ENCODE measurements at regions not wholly inside any gene's neighbourhood (a gene's known extent, or its start where the extent isn't known, plus 50 kb on each side); places are given as distances from the start of the nearest gene placed in this dataset.

GRCh38 chr4:116489739-116490138 lies 595.6 kb downstream of the TRAM1L1 start:
- TF ChIP-seq FOXP2 (optimal IDR thresholded peaks at IDR 0.05; ENCODE audit: borderline replicate concordance, extremely low read depth, extremely low read length, insufficient read depth) (no peak), REST (IDR thresholded peaks at IDR 0.05; ENCODE audit: insufficient read depth in 1 of 2, low read depth in 2 of 2, low read length in 2 of 2) (no peak), TAF1 (IDR thresholded peaks at IDR 0.05; ENCODE audit: borderline replicate concordance, insufficient read depth, low read length) (no peak), POLR2AphosphoS5 (IDR thresholded peaks at IDR 0.05; ENCODE audit: low read depth, low read length) (no peak), SIN3A (IDR thresholded peaks at IDR 0.05; ENCODE audit: borderline replicate concordance, insufficient read depth, low read length) (no peak)

- TF ChIP-seq SIN3A (IDR thresholded peaks at IDR 0.05; ENCODE audit: borderline replicate concordance, insufficient read depth, low read length) (no peak), FOXP2 (optimal IDR thresholded peaks at IDR 0.05; ENCODE audit: borderline replicate concordance, extremely low read depth, extremely low read length, insufficient read depth) (no peak), REST (IDR thresholded peaks at IDR 0.05; ENCODE audit: insufficient read depth in 1 of 2, low read depth in 2 of 2, low read length in 2 of 2) (no peak), POLR2AphosphoS5 (IDR thresholded peaks at IDR 0.05; ENCODE audit: low read depth, low read length) (no peak), TAF1 (IDR thresholded peaks at IDR 0.05; ENCODE audit: borderline replicate concordance, insufficient read depth, low read length) (no peak)
These were observed 599.0 kb downstream of the TRAM1L1 start for GRCh38 chr4:116486401-116486800.

- TF ChIP-seq REST (IDR thresholded peaks at IDR 0.05; ENCODE audit: insufficient read depth in 1 of 2, low read depth in 2 of 2, low read length in 2 of 2): no peak
- no peak for TF ChIP-seq SIN3A (IDR thresholded peaks at IDR 0.05; ENCODE audit: borderline replicate concordance, insufficient read depth, low read length)
- TF ChIP-seq FOXP2 (optimal IDR thresholded peaks at IDR 0.05; ENCODE audit: borderline replicate concordance, extremely low read depth, extremely low read length, insufficient read depth): no peak
- no peak for TF ChIP-seq TAF1 (IDR thresholded peaks at IDR 0.05; ENCODE audit: borderline replicate concordance, insufficient read depth, low read length)
- no peak for TF ChIP-seq POLR2AphosphoS5 (IDR thresholded peaks at IDR 0.05; ENCODE audit: low read depth, low read length)
These were observed 604.8 kb downstream of the TRAM1L1 start for GRCh38 chr4:116480546-116480945.

- TF ChIP-seq REST (IDR thresholded peaks at IDR 0.05; ENCODE audit: insufficient read depth in 1 of 2, low read depth in 2 of 2, low read length in 2 of 2): no peak
- TF ChIP-seq FOXP2 (optimal IDR thresholded peaks at IDR 0.05; ENCODE audit: borderline replicate concordance, extremely low read depth, extremely low read length, insufficient read depth): no peak
- no peak for TF ChIP-seq POLR2AphosphoS5 (IDR thresholded peaks at IDR 0.05; ENCODE audit: low read depth, low read length)
- no peak for TF ChIP-seq SIN3A (IDR thresholded peaks at IDR 0.05; ENCODE audit: borderline replicate concordance, insufficient read depth, low read length)
- no peak for TF ChIP-seq TAF1 (IDR thresholded peaks at IDR 0.05; ENCODE audit: borderline replicate concordance, insufficient read depth, low read length)
These were observed 607.0 kb downstream of the TRAM1L1 start for GRCh38 chr4:116478343-116478742.

- TF ChIP-seq SIN3A (IDR thresholded peaks at IDR 0.05; ENCODE audit: borderline replicate concordance, insufficient read depth, low read length) (no peak), POLR2AphosphoS5 (IDR thresholded peaks at IDR 0.05; ENCODE audit: low read depth, low read length) (no peak), REST (IDR thresholded peaks at IDR 0.05; ENCODE audit: insufficient read depth in 1 of 2, low read depth in 2 of 2, low read length in 2 of 2) (no peak), TAF1 (IDR thresholded peaks at IDR 0.05; ENCODE audit: borderline replicate concordance, insufficient read depth, low read length) (no peak)
These were observed 615.8 kb downstream of the TRAM1L1 start for GRCh38 chr4:116469582-116469981.

All from PFSK-1 (cell line).